Tibial nerve (tissue), 4 donors: ENCODE measurements at regions not wholly inside any gene's neighbourhood (a gene's known extent, or its start where the extent isn't known, plus 50 kb on each side); places are given as distances from the start of the nearest gene placed in this dataset.

ENCODE experiments used
- DNase-seq, 2 donors: peaks; one replicate each; pipeline ENCODE4 v3.0.0-alpha.2; 2019; ENCODE audit warnings: low spot score in 2 of 2
- H3K27ac ChIP-seq, 4 donors: fragments of 200-600 bp; sonication (generic) in 3 of 4; one replicate each; pipeline ENCODE4 v1.5.1; 2017 to 2019; ENCODE audit warnings: mild to moderate bottlenecking in 1 of 4
- H3K27me3 ChIP-seq, 2 donors: fragments of 200-600 bp; sonication (generic) in 1 of 2; one replicate each; pipeline versions ENCODE4 v1.5.1 to v1.6.0; 2017 to 2019
- H3K36me3 ChIP-seq, 3 donors: fragments of 200-600 bp; sonication (generic); one replicate each; pipeline ENCODE4 v1.5.1; 2018 to 2019
- H3K4me1 ChIP-seq, 4 donors: fragments of 200-600 bp; sonication (generic) in 3 of 4; one replicate each; pipeline ENCODE4 v1.5.1; 2017 to 2019
- H3K4me3 ChIP-seq, 4 donors: fragments of 200-600 bp; sonication (generic) in 3 of 4; one replicate each; pipeline ENCODE4 v1.5.1; 2017 to 2019; ENCODE audit warnings: mild to moderate bottlenecking in 1 of 4, moderate library complexity in 1 of 4
- H3K9me3 ChIP-seq, 4 donors: fragments of 200-600 bp; sonication (generic) in 3 of 4; one replicate each; pipeline ENCODE4 v1.5.1; 2017 to 2019
- CTCF ChIP-seq, 5 experiments: fragments of 200-600 bp in 3 of 5; fragments of 450-650 bp in 2 of 5; sonication (generic) in 3 of 5; IDR thresholded peaks; one replicate each; pipeline ENCODE4 v1.5.1; 2016 to 2019; ENCODE audit warnings: antibody characterized with exemption in 5 of 5, mild to moderate bottlenecking in 3 of 5, moderate library complexity in 2 of 5
- EP300 ChIP-seq, 2 donors: sonication (generic); formaldehyde crosslinking; IDR thresholded peaks; one replicate each; pipeline ENCODE4 v1.6.1; 2017; ENCODE audit warnings: antibody characterized with exemption in 2 of 2, mild to moderate bottlenecking in 1 of 2
- POLR2A ChIP-seq, 2 donors: fragments of 450-650 bp; IDR thresholded peaks; one replicate each; pipeline ENCODE4 v1.6.1; 2017; ENCODE audit warnings: antibody characterized with exemption in 2 of 2, mild to moderate bottlenecking in 2 of 2, moderate library complexity in 2 of 2
- WGBS, 2 donors: methylation state at CpG; one replicate each; pipeline ENCODE4 v1.1.5; 2018; 5-methylcytosine and 5-hydroxymethylcytosine counted together

GRCh38 chr14:104431929-104432541 is 147.5 kb upstream of the C14orf180 start:
- Histone ChIP-seq H3K27ac (no peak overlapping the region), H3K27me3 (peaks cover 0 to 4% of the 10 kb centered on the region in 2 donors), H3K4me1 (peaks cover 0 to 13% (median 0%) of the 10 kb centered on the region in 4 donors), H3K36me3 (no peaks in the 10 kb centered on the region), H3K4me3 (no peak overlapping the region), H3K9me3 (no peaks in the 10 kb centered on the region)
- DNase-seq: no peak
- no peak for TF ChIP-seq POLR2A (IDR thresholded peaks at IDR 0.05)
- TF ChIP-seq EP300 (IDR thresholded peaks at IDR 0.05): no peak
- no peak for TF ChIP-seq CTCF (IDR thresholded peaks at IDR 0.05)
- 64 to 85% methylated on average over 6 to 7 of the region's 11 CpGs for WGBS, 2 donors

- DNase-seq: no peak
- H3K27me3 ChIP-seq: peaks cover 0 to 4% of the 10 kb centered on the region in 2 donors
- 83 to 86% methylated on average over 15 to 22 of the region's 27 CpGs for WGBS, 2 donors
- TF ChIP-seq POLR2A (IDR thresholded peaks at IDR 0.05) (no peak), EP300 (IDR thresholded peaks at IDR 0.05) (no peak), CTCF (IDR thresholded peaks at IDR 0.05) (no peak)
- H3K4me3 ChIP-seq: no peak overlapping the region
- H3K4me1 ChIP-seq: peaks cover 0 to 13% (median 0%) of the 10 kb centered on the region in 4 donors
- no peaks in the 10 kb centered on the region for H3K9me3 ChIP-seq
- H3K36me3 ChIP-seq: no peaks in the 10 kb centered on the region
- H3K27ac ChIP-seq: no peak overlapping the region
Measured at GRCh38 chr14:104432611-104433231, 146.8 kb upstream of the C14orf180 start.

- H3K27me3 ChIP-seq: peaks cover 0 to 4% of the 10 kb centered on the region in 2 donors
- no peak overlapping the region for H3K27ac ChIP-seq
- 82 to 87% methylated on average over 11 to 23 of the region's 29 CpGs for WGBS, 2 donors
- DNase-seq: no peak
- TF ChIP-seq CTCF (IDR thresholded peaks at IDR 0.05): no peak
- no peak for TF ChIP-seq POLR2A (IDR thresholded peaks at IDR 0.05)
- TF ChIP-seq EP300 (IDR thresholded peaks at IDR 0.05): no peak
- peaks cover 0 to 13% (median 0%) of the 10 kb centered on the region in 4 donors for H3K4me1 ChIP-seq
- H3K4me3 ChIP-seq: no peak overlapping the region
- no peaks in the 10 kb centered on the region for H3K36me3 ChIP-seq
- no peaks in the 10 kb centered on the region for H3K9me3 ChIP-seq
Measured at GRCh38 chr14:104433401-104434213, 146.0 kb upstream of the C14orf180 start.

- Histone ChIP-seq H3K4me3 (no peak overlapping the region), H3K9me3 (peaks cover 0 to 5% (median 0%) of the 10 kb centered on the region in 4 donors), H3K27me3 (no peaks in the 10 kb centered on the region), H3K27ac (no peak overlapping the region), H3K4me1 (peaks cover 0 to 13% (median 0%) of the 10 kb centered on the region in 4 donors), H3K36me3 (no peaks in the 10 kb centered on the region)
- WGBS, 2 donors: 68 to 69% methylated on average over 9 of the region's 13 CpGs
- DNase-seq: no peak
- TF ChIP-seq CTCF (IDR thresholded peaks at IDR 0.05): no peak
- TF ChIP-seq EP300 (IDR thresholded peaks at IDR 0.05): no peak
- TF ChIP-seq POLR2A (IDR thresholded peaks at IDR 0.05): no peak
Measured at GRCh38 chr14:104434214-104435076, 145.1 kb upstream of the C14orf180 start.
